Activated CD4-positive, alpha-beta T cell treated with anti-CD3 and anti-CD28 coated beads for 4 hours (primary cell): ENCODE measurements at regions not wholly inside any gene's neighbourhood (a gene's known extent, or its start where the extent isn't known, plus 50 kb on each side); places are given as distances from the start of the nearest gene placed in this dataset.
"Not testable (repeated sequence)": the region's sequence is repeated elsewhere in the genome, so short reads cannot be mapped to it uniquely, and the experiment has no call there.

Source experiments
- DNase-seq, 2 donors: peaks; one replicate each; pipeline ENCODE4 v3.0.0-alpha.2; 2020

- no peak for DNase-seq
Measured at GRCh38 chr18:25544546-25545287, 192.8 kb upstream of the ZNF521 start.

- no peak for DNase-seq
Measured at GRCh38 chr18:25538175-25538922, 186.4 kb upstream of the ZNF521 start.

DNA sequence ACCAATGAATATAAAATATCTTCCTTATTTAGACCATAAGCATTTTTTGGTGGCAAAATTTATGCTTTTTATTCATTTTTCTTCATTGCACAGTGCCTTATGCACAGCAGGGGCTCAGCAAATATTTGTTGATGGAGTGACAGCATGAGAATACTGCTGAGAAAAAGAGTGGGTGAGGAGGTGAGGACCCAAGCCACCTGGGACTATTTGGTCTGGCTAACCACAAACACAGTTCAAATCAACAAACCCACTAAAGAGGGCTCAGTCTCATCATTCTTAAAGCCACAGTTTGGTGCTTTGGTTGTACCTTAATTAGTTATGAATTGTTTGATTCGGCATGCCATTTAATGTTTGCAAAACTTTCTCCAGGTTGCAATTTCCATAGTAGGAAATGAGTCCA lies 183.5 kb upstream of the ZNF521 start:
- no peak for DNase-seq

- DNase-seq = no peak
Measured at GRCh38 chr18:25534401-25534800, 182.4 kb upstream of the ZNF521 start.

DNA sequence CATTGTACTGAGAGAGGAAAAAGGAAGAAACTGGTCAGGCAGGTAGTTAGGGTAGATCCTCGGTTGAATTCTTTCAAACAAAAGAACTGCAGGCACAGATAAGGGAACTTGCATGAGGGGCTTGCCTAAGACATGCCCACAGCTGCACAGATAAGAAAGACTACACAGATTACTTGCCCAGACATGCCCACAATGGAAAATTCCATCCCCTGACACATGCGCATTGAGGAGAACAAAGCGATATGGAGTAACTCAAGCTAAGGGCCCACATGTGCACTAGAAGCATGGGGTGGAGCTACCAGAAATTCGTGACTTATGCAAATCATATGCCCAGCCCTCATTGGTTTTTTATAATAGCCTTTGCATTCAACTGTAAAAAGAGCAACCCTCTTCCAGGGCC lies 181.3 kb upstream of the ZNF521 start:
- DNase-seq = no peak

DNA sequence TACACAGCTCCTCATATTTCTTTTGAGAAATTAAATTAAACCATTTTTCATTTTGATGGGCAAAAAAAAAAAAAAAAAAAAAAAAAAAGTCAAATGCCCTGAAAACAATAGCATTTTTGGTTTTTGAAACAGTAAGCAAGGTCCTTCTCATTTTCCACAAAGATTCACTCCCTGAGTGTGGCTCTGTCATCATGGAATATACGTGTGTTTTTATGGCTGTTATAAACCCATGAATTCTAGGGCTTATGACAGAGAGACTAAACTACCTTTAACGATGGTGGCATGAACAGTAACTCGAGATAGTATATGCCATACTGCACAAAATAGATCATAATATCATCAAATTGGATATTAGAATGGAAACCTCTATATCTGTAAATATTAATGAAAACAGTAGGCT lies 179.2 kb upstream of the ZNF521 start:
- no peak for DNase-seq

DNA sequence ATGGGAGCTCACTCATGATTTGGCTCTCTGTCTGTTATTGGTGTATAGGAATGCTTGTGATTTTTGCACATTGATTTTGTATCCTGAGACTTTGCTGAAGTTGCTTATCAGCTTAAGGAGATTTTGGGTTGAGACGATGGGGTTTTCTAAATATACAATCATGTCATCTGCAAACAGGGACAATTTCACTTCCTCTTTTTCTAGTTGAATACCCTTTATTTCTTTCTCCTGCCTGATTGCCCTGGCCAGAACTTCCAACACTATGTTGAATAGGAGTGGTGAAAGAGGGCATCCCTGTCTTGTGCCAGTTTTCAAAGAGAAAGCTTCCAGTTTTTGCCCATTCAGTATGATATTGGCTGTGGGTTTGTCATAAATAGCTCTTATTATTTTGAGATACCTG lies 173.8 kb upstream of the ZNF521 start:
- DNase-seq = not testable (repeated sequence)

GRCh38 chr18:25518716-25519053 lies 166.7 kb upstream of the ZNF521 start:
- no peak for DNase-seq

DNA sequence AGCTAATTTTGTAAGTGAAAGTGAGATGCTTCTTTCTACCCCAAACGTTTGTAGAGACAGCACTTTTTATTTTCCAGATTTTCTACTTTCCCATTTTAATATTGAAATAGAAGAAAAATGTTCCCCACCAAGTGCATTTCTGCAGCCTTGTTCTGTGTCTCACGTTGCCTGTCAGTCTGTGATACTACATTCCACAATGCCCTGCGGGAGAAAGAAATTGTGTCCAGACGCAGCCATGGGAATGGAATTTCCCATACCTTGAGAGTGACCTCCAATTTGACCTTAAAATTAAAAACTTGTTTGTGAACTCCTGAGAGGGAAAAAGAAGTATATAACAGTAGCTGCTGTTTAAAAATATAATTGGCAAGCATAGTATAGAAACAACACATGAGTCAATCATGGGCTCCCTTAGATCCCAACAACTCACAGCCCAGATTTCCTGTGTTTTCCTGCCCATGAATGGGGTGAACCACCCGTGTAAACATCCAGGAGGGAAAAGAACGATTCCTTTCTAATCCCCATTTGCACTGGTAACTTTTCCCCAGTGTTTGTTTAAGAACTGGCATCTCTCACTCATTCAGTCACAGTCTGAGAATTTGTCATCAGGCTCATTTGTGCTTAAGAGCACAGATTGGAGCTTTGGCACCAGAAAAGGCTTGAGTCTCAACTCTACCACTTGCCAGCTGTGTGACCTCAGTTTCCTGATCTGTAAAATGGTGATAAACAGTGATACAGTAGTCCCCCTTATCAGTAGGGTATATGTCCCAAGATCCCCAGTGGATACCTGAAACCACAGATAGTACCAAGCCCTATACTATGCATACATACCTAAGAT lies 166.1 kb upstream of the ZNF521 start:
- no peak for DNase-seq

DNA sequence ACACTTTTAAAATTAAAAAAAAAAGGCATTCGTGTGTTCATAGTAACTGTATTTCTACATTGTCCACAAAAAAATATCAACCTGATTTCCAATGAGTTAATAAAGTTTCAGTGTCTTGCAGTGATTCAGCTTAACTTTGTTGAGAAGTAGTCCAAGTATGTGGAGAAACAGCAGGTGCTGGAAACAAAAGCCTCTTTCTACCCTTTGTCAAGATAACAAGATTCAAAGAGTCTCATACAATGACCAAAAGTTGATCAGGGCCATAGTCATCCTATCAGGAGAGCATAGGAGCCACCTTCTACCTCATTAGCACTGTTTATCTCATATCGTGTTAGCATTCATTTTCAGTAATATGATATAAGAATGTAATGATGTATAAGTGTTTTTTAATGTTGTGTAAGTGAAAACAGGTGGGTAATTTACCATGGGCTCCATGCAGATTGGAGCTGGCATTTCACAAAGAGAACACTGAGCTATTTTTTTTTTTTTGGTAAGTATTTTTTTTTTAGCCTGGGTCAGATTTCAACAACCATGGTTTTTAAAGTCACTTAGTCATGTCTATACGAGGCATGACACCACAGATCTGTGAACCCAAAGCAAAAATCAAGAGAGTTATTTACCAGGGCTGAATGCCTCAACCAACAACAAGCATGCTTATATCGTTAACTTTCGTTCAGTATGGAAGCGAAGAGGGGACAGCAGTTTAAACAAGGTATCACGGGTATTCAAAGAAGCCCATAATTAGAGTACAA lies 165.0 kb upstream of the ZNF521 start:
- no peak for DNase-seq

GRCh38 chr18:25516121-25516520 lies 164.2 kb upstream of the ZNF521 start:
- DNase-seq = no peak

GRCh38 chr18:25510096-25510495 lies 158.1 kb upstream of the ZNF521 start:
- no peak for DNase-seq

DNA sequence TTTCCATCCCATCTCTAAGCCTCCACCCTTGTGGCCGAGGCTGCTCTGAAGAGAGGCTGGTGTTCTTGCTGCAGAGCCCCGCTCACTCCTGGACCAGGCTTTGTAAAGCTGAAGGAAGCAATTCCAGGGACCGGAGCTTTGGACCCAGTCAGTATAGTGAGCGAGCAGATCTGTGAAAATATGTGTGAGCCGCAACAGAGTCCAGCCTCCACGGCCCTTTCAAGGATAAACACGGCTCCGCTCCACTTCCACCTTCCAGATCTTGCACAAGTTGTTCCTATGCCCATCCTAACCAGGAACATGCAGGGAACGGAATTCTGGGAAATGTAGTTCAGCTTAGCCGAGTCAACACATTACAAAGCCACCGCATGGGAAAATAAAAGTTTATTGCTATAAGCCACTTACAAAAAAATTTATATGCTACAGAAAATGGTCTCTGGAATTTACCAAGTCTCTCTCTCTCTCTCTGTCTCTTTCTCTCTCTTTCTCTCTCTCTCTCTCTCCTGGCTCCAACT lies 151.7 kb upstream of the ZNF521 start:
- DNase-seq = no peak

- DNase-seq = no peak
Measured at GRCh38 chr18:25497151-25497794, 145.3 kb upstream of the ZNF521 start.

DNA sequence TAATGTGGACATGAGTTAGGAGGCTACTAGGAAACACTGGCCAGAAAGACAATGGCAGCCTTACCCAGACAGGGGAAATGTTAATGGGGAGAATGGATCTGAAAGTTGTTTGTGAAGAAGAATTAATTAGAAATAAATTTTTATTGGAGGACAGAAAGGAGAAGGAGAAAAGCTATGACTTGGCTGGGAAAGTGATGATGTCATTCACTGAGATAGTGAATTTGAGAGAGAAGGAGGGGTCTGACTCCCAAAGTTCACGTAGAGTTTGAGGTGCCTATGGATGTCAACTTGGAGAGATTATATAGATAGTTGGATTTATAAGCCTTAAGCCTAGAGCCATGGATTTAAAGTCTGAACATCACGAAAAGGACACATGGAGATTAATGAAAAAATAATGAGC lies 144.6 kb upstream of the ZNF521 start:
- no peak for DNase-seq

GRCh38 chr18:25495606-25496005 lies 143.6 kb upstream of the ZNF521 start:
- no peak for DNase-seq

GRCh38 chr18:25494888-25495287 lies 142.9 kb upstream of the ZNF521 start:
- no peak for DNase-seq

DNA sequence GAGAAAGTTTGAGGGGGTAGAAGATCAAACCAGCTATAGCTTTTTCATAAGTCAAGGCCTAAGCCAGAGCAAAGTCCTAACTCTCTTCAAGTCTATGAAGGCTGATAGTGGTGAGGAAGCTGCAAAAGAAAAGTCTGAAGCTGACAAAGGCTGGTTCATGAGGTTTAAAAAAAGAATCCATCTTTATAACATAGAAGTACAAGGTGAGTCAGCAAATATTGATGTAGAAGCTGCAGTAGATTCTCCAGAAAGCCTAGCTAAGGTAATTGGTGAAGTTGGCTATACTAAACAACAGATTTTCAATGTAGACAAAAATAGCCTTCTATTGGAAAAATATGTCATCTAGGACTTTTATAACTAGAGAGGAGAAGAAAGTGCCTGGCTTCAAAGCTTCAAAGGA lies 141.4 kb upstream of the ZNF521 start:
- no peak for DNase-seq

- no peak for DNase-seq
Measured at GRCh38 chr18:25490316-25490715, 138.3 kb upstream of the ZNF521 start.

DNA sequence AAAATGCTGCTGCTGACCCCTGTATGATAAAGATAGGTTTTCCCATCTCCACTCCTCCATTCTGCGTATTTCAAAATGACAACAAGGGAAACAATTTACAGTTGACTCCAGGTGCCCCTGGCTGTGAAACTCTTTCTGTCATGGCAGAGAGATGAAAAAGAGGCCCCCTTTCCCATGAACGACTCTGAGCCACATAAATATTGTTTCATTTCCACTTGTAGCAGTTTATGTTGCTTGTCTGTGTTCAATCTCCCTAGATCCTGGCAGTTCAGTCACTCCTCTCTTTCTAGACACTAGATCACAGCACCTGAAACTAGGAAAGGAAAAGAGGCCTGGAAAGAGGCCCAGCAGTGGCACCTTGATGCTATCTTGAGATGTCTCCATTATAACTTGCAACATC lies 121.0 kb upstream of the ZNF521 start:
- DNase-seq = no peak

GRCh38 chr18:25470756-25471524 lies 119.0 kb upstream of the ZNF521 start:
- not testable (repeated sequence) for DNase-seq
